GM12873 (cell line): ENCODE measurements at regions not wholly inside any gene's neighbourhood (a gene's known extent, or its start where the extent isn't known, plus 50 kb on each side); places are given as distances from the start of the nearest gene placed in this dataset.

Experiments
- CTCF ChIP-seq: IDR thresholded peaks from 2 replicates; pipeline ENCODE4 v1.5.1; 2012; ENCODE audit warnings: low read depth, mild to moderate bottlenecking, moderate library complexity, low read length, control low read depth; ENCODE audit not compliant: insufficient read depth; ENCODE audit errors: missing control alignments

- no peak for TF ChIP-seq CTCF
Observed at GRCh38 chr10:8556321-8556720, 501.8 kb downstream of the GATA3 start.

- no peak for TF ChIP-seq CTCF
Observed at GRCh38 chr10:8563478-8563877, 509.0 kb downstream of the GATA3 start.

- TF ChIP-seq CTCF: no peak
Observed at GRCh38 chr10:8566737-8567136, 512.2 kb downstream of the GATA3 start.

GRCh38 chr10:8568401-8568800, 513.9 kb downstream of the GATA3 start:
- no peak for TF ChIP-seq CTCF

GRCh38 chr10:8575620-8576019, 521.1 kb downstream of the GATA3 start:
- TF ChIP-seq CTCF: no peak

GRCh38 chr10:8576281-8576680, 521.8 kb downstream of the GATA3 start:
- no peak for TF ChIP-seq CTCF

- no peak for TF ChIP-seq CTCF
Observed at GRCh38 chr10:8576911-8577310, 522.4 kb downstream of the GATA3 start.
